ENCODE measurements at regions not wholly inside any gene's neighbourhood (a gene's known extent, or its start where the extent isn't known, plus 50 kb on each side); places are given as distances from the start of the nearest gene placed in this dataset.

DNA sequence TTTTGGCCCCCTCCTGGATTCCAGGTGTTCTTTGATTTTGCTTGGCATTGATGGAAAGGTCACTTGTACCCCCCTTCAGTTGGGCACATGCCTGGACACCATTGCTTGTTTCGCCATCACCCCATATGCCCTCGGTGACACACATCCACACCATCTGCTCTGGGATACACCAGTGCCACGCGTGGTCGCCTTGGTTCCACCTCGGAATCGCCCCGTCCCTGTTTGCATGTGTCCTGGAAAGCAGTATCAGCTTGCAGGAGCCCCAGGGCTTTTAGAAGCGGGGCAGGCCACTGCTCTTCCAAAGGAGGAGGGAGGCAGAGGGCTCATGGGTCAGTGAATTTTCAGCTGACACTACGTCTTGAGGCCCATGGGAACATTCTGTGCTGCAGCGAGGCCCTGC lies 607.9 kb downstream of the KCNJ18 start:
- peaks cover 13% of the 10 kb centered on the region for H3K9me3 ChIP-seq (ENCODE audit: low read depth, low read length, poor library complexity, severe bottlenecking)
- H3K27me3 ChIP-seq (replicated peaks; ENCODE audit: insufficient read depth, low read depth, low read length, poor library complexity), result no peaks in the 10 kb centered on the region
- intact Hi-C loops (cut with micrococcal nuclease; ENCODE audit: unreplicated experiment), result no loop called here
- no peak overlapping the region for H3K4me3 ChIP-seq (ENCODE audit: low read depth, low read length, poor library complexity, severe bottlenecking)
- no peaks in the 10 kb centered on the region for H3K4me1 ChIP-seq (ENCODE audit: insufficient read depth, low read length, poor library complexity, severe bottlenecking)
- TF ChIP-seq, protein P1, sequence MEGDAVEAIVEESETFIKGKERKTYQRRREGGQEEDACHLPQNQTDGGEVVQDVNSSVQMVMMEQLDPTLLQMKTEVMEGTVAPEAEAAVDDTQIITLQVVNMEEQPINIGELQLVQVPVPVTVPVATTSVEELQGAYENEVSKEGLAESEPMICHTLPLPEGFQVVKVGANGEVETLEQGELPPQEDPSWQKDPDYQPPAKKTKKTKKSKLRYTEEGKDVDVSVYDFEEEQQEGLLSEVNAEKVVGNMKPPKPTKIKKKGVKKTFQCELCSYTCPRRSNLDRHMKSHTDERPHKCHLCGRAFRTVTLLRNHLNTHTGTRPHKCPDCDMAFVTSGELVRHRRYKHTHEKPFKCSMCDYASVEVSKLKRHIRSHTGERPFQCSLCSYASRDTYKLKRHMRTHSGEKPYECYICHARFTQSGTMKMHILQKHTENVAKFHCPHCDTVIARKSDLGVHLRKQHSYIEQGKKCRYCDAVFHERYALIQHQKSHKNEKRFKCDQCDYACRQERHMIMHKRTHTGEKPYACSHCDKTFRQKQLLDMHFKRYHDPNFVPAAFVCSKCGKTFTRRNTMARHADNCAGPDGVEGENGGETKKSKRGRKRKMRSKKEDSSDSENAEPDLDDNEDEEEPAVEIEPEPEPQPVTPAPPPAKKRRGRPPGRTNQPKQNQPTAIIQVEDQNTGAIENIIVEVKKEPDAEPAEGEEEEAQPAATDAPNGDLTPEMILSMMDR (conservative IDR thresholded peaks at IDR 0.05; ENCODE audit: low read depth, low read length), result no peak
- TF ChIP-seq EZH2 (IDR thresholded peaks at IDR 0.05; ENCODE audit: borderline replicate concordance, low read depth, low read length, poor library complexity, severe bottlenecking), result no peak
- BruUV-seq (replicated peaks), result no TSS peak
- DNase-seq (ENCODE audit: low spot score), result no peak
- POLR2A ChIA-PET (ENCODE audit: low non-redundant PET), result no interaction called here
- no peak overlapping the region for H3K27ac ChIP-seq (ENCODE audit: low read depth, low read length, poor library complexity, severe bottlenecking)
- no peaks in the 10 kb centered on the region for H3K36me3 ChIP-seq (ENCODE audit: insufficient read depth, low read length, poor library complexity, severe bottlenecking)
- CTCF ChIA-PET, result no interaction called here

DNA sequence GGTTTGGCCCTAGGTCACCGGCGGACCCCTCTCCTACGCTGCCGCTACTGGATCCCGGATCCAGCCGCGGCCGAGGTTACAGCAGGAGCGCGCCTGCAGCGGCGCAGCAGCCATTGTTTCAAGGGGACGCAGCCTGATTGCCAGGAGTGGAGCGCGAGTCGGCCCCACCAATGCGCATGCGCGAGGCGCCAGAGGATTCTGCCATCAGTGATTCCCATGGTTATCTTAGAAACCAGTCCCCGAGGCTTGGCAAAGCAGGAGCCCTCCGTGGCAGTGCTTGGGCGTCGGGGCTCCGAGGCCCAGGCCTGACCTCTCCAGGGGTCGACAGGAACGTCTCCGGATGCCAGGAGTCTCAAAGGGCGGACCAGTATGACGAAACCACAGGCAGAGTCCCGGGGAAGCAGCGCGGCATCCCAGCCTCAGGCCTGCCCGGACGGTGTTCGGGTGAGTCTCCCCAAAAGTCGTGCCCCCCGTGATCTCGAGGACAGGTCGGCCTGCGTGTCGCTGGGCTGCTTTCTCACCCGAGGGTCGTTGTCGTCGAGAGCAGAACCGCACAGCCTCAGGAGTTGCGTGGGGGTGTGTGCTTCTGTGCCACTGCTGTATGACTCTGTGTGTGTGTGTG lies 608.5 kb downstream of the KCNJ18 start:
- POLR2A ChIA-PET (ENCODE audit: low non-redundant PET), result no interaction called here

DNA sequence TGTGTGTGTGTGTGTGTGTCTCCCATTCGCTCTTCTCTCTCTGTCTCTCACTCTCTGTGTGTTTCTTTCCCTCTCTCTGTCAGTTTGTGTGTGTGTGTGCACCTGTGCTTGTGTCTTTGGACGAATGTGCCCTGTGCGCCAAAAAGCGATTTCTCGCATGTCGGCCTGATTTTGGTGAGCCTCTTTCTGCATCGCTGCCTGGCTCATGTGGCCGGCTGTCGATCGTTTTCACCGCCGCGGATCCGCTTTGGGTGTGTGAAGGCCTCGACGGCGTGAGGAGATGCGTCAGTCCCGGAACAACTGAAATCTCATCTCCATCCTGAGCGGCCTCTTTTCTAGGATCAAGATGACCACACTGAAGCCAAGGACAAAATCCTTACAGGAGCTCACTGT lies 609.0 kb downstream of the KCNJ18 start:
- TF ChIP-seq, protein P1 (conservative IDR thresholded peaks at IDR 0.05; ENCODE audit: low read depth, low read length), result no peak
- TF ChIP-seq EZH2 (IDR thresholded peaks at IDR 0.05; ENCODE audit: borderline replicate concordance, low read depth, low read length, poor library complexity, severe bottlenecking), result no peak
- intact Hi-C loops (cut with micrococcal nuclease; ENCODE audit: unreplicated experiment), result no loop called here
- no peak overlapping the region for H3K27ac ChIP-seq (ENCODE audit: low read depth, low read length, poor library complexity, severe bottlenecking)
- CTCF ChIA-PET, result no interaction called here
- DNase-seq (ENCODE audit: low spot score), result no peak
- H3K36me3 ChIP-seq (ENCODE audit: insufficient read depth, low read length, poor library complexity, severe bottlenecking), result no peaks in the 10 kb centered on the region
- peaks cover 12% of the 10 kb centered on the region for H3K9me3 ChIP-seq (ENCODE audit: low read depth, low read length, poor library complexity, severe bottlenecking)
- H3K27me3 ChIP-seq (replicated peaks; ENCODE audit: insufficient read depth, low read depth, low read length, poor library complexity), result no peaks in the 10 kb centered on the region
- no peak overlapping the region for H3K4me3 ChIP-seq (ENCODE audit: low read depth, low read length, poor library complexity, severe bottlenecking)
- no TSS peak for BruUV-seq (replicated peaks)
- POLR2A ChIA-PET (ENCODE audit: low non-redundant PET), result no interaction called here
- H3K4me1 ChIP-seq (ENCODE audit: insufficient read depth, low read length, poor library complexity, severe bottlenecking), result no peaks in the 10 kb centered on the region

More for the DNA sequence above, 608.5 kb downstream of the KCNJ18 start:
- Histone ChIP-seq H3K9me3 (ENCODE audit: low read depth, low read length, poor library complexity, severe bottlenecking) (peaks cover 12% of the 10 kb centered on the region), H3K4me1 (ENCODE audit: insufficient read depth, low read length, poor library complexity, severe bottlenecking) (no peaks in the 10 kb centered on the region), H3K27me3 (replicated peaks; ENCODE audit: insufficient read depth, low read depth, low read length, poor library complexity) (no peaks in the 10 kb centered on the region), H3K27ac (ENCODE audit: low read depth, low read length, poor library complexity, severe bottlenecking) (no peak overlapping the region), H3K36me3 (ENCODE audit: insufficient read depth, low read length, poor library complexity, severe bottlenecking) (no peaks in the 10 kb centered on the region), H3K4me3 (ENCODE audit: low read depth, low read length, poor library complexity, severe bottlenecking) (no peak overlapping the region)
- CTCF ChIA-PET, result no interaction called here
- TF ChIP-seq, protein P1 (conservative IDR thresholded peaks at IDR 0.05; ENCODE audit: low read depth, low read length), result no peak
- no peak for TF ChIP-seq EZH2 (IDR thresholded peaks at IDR 0.05; ENCODE audit: borderline replicate concordance, low read depth, low read length, poor library complexity, severe bottlenecking)
- no TSS peak for BruUV-seq (replicated peaks)
- no peak for DNase-seq (ENCODE audit: low spot score)
- intact Hi-C loops (cut with micrococcal nuclease; ENCODE audit: unreplicated experiment), result no loop called here

All from A673 (cell line).